Liver (tissue), 8 donors: ENCODE measurements at regions not wholly inside any gene's neighbourhood (a gene's known extent, or its start where the extent isn't known, plus 50 kb on each side); places are given as distances from the start of the nearest gene placed in this dataset.

Source experiments
- DNase-seq: peaks from one replicate; pipeline ENCODE4 v3.0.0-alpha.2; 2017; ENCODE audit warnings: low spot score
- H3K27ac ChIP-seq, 2 donors: one replicate each; pipeline ENCODE4 v1.7.0; 2013; ENCODE audit warnings: inconsistent platforms in 2 of 2, low read length in 2 of 2, control low read depth in 1 of 2, low read depth in 1 of 2, mild to moderate bottlenecking in 1 of 2
- H3K27me3 ChIP-seq, 4 donors: one replicate each; pipeline versions ENCODE4 v1.6.1 to v1.7.0; 2013; ENCODE audit warnings: low read length in 3 of 4, inconsistent platforms in 1 of 4, mild to moderate bottlenecking in 1 of 4, moderate library complexity in 1 of 4; ENCODE audit not compliant: control insufficient read depth in 4 of 4, insufficient read depth in 4 of 4
- H3K36me3 ChIP-seq, 4 donors: one replicate each; pipeline versions ENCODE4 v1.6.1 to v1.7.0; 2013; ENCODE audit warnings: low read length in 3 of 4, mild to moderate bottlenecking in 3 of 4, low read depth in 1 of 4, moderate library complexity in 1 of 4; ENCODE audit not compliant: control insufficient read depth in 4 of 4, insufficient read depth in 3 of 4
- H3K4me1 ChIP-seq, 4 donors: one replicate each; pipeline versions ENCODE4 v1.6.1 to v1.7.0; 2013; ENCODE audit warnings: low read length in 3 of 4, mild to moderate bottlenecking in 3 of 4, moderate library complexity in 1 of 4; ENCODE audit not compliant: control insufficient read depth in 4 of 4, insufficient read depth in 4 of 4
- H3K4me3 ChIP-seq, 3 donors: one replicate each; pipeline versions ENCODE4 v1.6.1 to v1.7.0; 2013; ENCODE audit warnings: low read length in 3 of 3, control low read depth in 1 of 3, low read depth in 1 of 3, mild to moderate bottlenecking in 1 of 3
- H3K9ac ChIP-seq, 2 donors: one replicate each; pipeline ENCODE4 v1.7.0; 2013; ENCODE audit warnings: low read length in 2 of 2, mild to moderate bottlenecking in 2 of 2, moderate library complexity in 2 of 2, control low read depth in 1 of 2, low read depth in 1 of 2
- H3K9me3 ChIP-seq, 4 donors: one replicate each; pipeline versions ENCODE4 v1.6.1 to v1.7.0; 2013; ENCODE audit warnings: low read length in 3 of 4; ENCODE audit not compliant: control insufficient read depth in 4 of 4
- ATF3 ChIP-seq: IDR thresholded peaks from 2 replicates; pipeline ENCODE4 v1.6.1; 2016; ENCODE audit warnings: antibody characterized with exemption
- CTCF ChIP-seq: fragments of 150-350 bp; IDR thresholded peaks from 2 replicates; pipeline ENCODE4 v1.5.1; 2017; ENCODE audit warnings: improper control_type of control experiment, low read depth, low read length; ENCODE audit not compliant: missing input control
- FOXA1 ChIP-seq: IDR thresholded peaks from 2 replicates; pipeline ENCODE4 v1.6.1; 2016; ENCODE audit warnings: antibody characterized with exemption
- FOXA2 ChIP-seq: IDR thresholded peaks from 2 replicates; pipeline ENCODE4 v1.6.1; 2016; ENCODE audit warnings: antibody characterized with exemption
- GABPA ChIP-seq, 2 donors: IDR thresholded peaks in 1 of 2; conservative IDR thresholded peaks in 1 of 2; 2 replicates each; pipeline ENCODE4 v1.6.1; 2016; ENCODE audit warnings: antibody characterized with exemption in 2 of 2, mild to moderate bottlenecking in 1 of 2, moderate library complexity in 1 of 2
- HNF4A ChIP-seq, 2 donors: conservative IDR thresholded peaks; 2 replicates each; pipeline ENCODE4 v1.6.1; 2016; ENCODE audit warnings: antibody characterized with exemption in 2 of 2, mild to moderate bottlenecking in 2 of 2
- HNF4G ChIP-seq: IDR thresholded peaks from 2 replicates; pipeline ENCODE4 v1.6.1; 2016; ENCODE audit warnings: antibody characterized with exemption
- JUND ChIP-seq, 2 donors: IDR thresholded peaks; 2 replicates each; pipeline ENCODE4 v1.6.1; 2016; ENCODE audit warnings: antibody characterized with exemption in 2 of 2
- NR2F2 ChIP-seq: IDR thresholded peaks from 2 replicates; pipeline ENCODE4 v1.6.1; 2016; ENCODE audit warnings: antibody characterized with exemption
- RAD21 ChIP-seq, 2 donors: IDR thresholded peaks; 2 replicates each; pipeline ENCODE4 v1.6.1; 2016; ENCODE audit warnings: antibody characterized with exemption in 2 of 2, mild to moderate bottlenecking in 2 of 2
- REST ChIP-seq: IDR thresholded peaks from 2 replicates; pipeline ENCODE4 v1.6.1; 2016; ENCODE audit warnings: antibody characterized with exemption, mild to moderate bottlenecking
- RXRA ChIP-seq, 2 donors: IDR thresholded peaks; 2 replicates each; pipeline ENCODE4 v1.6.1; 2017 to 2018; ENCODE audit warnings: antibody characterized with exemption in 2 of 2, mild to moderate bottlenecking in 1 of 2
- SP1 ChIP-seq: IDR thresholded peaks from 2 replicates; pipeline ENCODE4 v1.6.1; 2018; ENCODE audit warnings: antibody characterized with exemption, mild to moderate bottlenecking
- TAF1 ChIP-seq: conservative IDR thresholded peaks from 2 replicates; pipeline ENCODE4 v1.6.1; 2016; ENCODE audit warnings: antibody characterized with exemption, mild to moderate bottlenecking
- YY1 ChIP-seq: IDR thresholded peaks from 2 replicates; pipeline ENCODE4 v1.6.1; 2016; ENCODE audit warnings: antibody characterized with exemption, mild to moderate bottlenecking
- ZBTB33 ChIP-seq: IDR thresholded peaks from 2 replicates; pipeline ENCODE4 v1.6.1; 2016; ENCODE audit warnings: antibody characterized with exemption
- WGBS: extraction: QIAGEN DNeasy Blood & Tissue Kit; methylation state at CpG from one replicate; pipeline ENCODE4 v1.1.7; 2013; 5-methylcytosine and 5-hydroxymethylcytosine counted together
- donor health status: healthy.
- donor health status: healthy.
- donor health status: healthy.
- donor health status: healthy.
- donor health status: healthy.

GRCh38 chr2:179354296-179354695 lies 89.7 kb upstream of the SESTD1 start:
- H3K27ac ChIP-seq: no peak overlapping the region
- 95% methylated on average over 4 of the region's 4 CpGs for WGBS
- H3K4me1 ChIP-seq: no peaks in the 10 kb centered on the region
- no peaks in the 10 kb centered on the region for H3K36me3 ChIP-seq
- no peak overlapping the region for H3K9ac ChIP-seq
- no peak overlapping the region for H3K4me3 ChIP-seq
- no peak for DNase-seq
- no peaks in the 10 kb centered on the region for H3K27me3 ChIP-seq
- H3K9me3 ChIP-seq: no peaks in the 10 kb centered on the region
- TF ChIP-seq HNF4G: no peak
- no peak for TF ChIP-seq ZBTB33
- TF ChIP-seq FOXA2: no peak
- TF ChIP-seq SP1: no peak
- TF ChIP-seq FOXA1: no peak
- TF ChIP-seq RAD21 (IDR thresholded peaks at IDR 0.05): no peak

- 84% methylated on average over 2 of the region's 2 CpGs for WGBS
- no peak for TF ChIP-seq GABPA (IDR thresholded peaks at IDR 0.05 in 1 of 2, conservative IDR thresholded peaks at IDR 0.05 in 1 of 2)
- TF ChIP-seq REST: no peak
- TF ChIP-seq YY1: no peak
- TF ChIP-seq CTCF: no peak
- no peak for TF ChIP-seq ATF3
- TF ChIP-seq FOXA1: no peak
- no peak for TF ChIP-seq SP1
- TF ChIP-seq HNF4A (conservative IDR thresholded peaks at IDR 0.05): no peak
- TF ChIP-seq RAD21 (IDR thresholded peaks at IDR 0.05): no peak
- TF ChIP-seq JUND (IDR thresholded peaks at IDR 0.05): no peak
- TF ChIP-seq TAF1: no peak
- no peak for TF ChIP-seq NR2F2
- no peak for TF ChIP-seq RXRA (IDR thresholded peaks at IDR 0.05)
- no peaks in the 10 kb centered on the region for H3K36me3 ChIP-seq
- H3K27me3 ChIP-seq: no peaks in the 10 kb centered on the region
- DNase-seq: no peak
- H3K9me3 ChIP-seq: no peaks in the 10 kb centered on the region
- no peak overlapping the region for H3K9ac ChIP-seq
- no peaks in the 10 kb centered on the region for H3K4me1 ChIP-seq
- no peak overlapping the region for H3K4me3 ChIP-seq
- H3K27ac ChIP-seq: no peak overlapping the region
These were observed 87.5 kb upstream of the SESTD1 start for GRCh38 chr2:179352181-179352580.
